Mammary epithelial cell (primary cell): ENCODE measurements at regions not wholly inside any gene's neighbourhood (a gene's known extent, or its start where the extent isn't known, plus 50 kb on each side); places are given as distances from the start of the nearest gene placed in this dataset.

Experiments used
- CTCF ChIP-seq, 2 donors: IDR thresholded peaks in 1 of 2; conservative IDR thresholded peaks in 1 of 2; 2 replicates each; pipeline ENCODE4 v1.5.1; 2011 to 2012; ENCODE audit warnings: inconsistent platforms in 2 of 2, low read length in 2 of 2, mild to moderate bottlenecking in 2 of 2, control low read depth in 1 of 2, low read depth in 1 of 2; ENCODE audit not compliant: insufficient read depth in 1 of 2; ENCODE audit errors: extremely low read depth in 1 of 2
- EZH2 ChIP-seq: IDR thresholded peaks from 2 replicates; pipeline ENCODE4 v1.6.1; 2012; ENCODE audit warnings: low read length, inconsistent platforms, borderline replicate concordance

- TF ChIP-seq CTCF (conservative IDR thresholded peaks at IDR 0.05 in 1 of 2, IDR thresholded peaks at IDR 0.05 in 1 of 2; ENCODE audit: extremely low read depth in 1 of 2, insufficient read depth in 1 of 2, low read depth in 1 of 2, low read length in 2 of 2) (peak; percentile 74 to 78), EZH2 (no peak)
Measured at GRCh38 chr18:22703883-22704585, 229.1 kb upstream of the RBBP8 start.
